GM18508 (cell line): ENCODE measurements at regions not wholly inside any gene's neighbourhood (a gene's known extent, or its start where the extent isn't known, plus 50 kb on each side); places are given as distances from the start of the nearest gene placed in this dataset.
A peak's percentile ranks its signal among the peaks of the same experiment; 100 is the strongest.

Experiments
- ATAC-seq: cut with Tn5 transposase; IDR thresholded peaks from one replicate; pipeline ENCODE4 v1.9.1; 2021; ENCODE audit warnings: moderate number of reproducible peaks; ENCODE audit not compliant: insufficient read depth, unreplicated experiment

DNA sequence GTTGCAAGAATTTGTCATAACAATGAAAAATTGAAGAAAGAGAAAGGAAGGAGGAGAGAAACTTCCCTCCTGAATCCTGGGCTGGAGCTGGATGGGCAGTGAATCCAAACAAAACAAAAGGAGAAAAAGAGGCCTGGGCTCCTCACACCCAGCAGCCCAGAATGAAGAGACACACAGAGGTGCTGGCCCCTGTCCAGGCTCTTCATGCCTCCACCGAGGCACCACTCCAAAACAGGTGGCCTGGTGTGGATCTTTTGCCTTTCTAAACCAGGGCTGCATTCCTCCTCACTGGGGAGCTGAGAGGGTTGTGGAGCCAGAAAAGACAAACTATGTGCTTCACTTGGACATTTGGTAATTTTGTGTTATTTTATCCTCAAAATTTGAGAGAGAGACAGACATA is 76.0 kb downstream of the FAM124B start:
- ATAC-seq = no peak

- no peak for ATAC-seq
Observed at GRCh38 chr2:224324604-224325003, 77.3 kb downstream of the FAM124B start.

GRCh38 chr2:224320660-224321059 is 81.2 kb downstream of the FAM124B start:
- no peak for ATAC-seq

GRCh38 chr2:224319750-224320149 is 82.2 kb downstream of the FAM124B start:
- ATAC-seq = no peak

GRCh38 chr2:224312741-224313140 is 89.2 kb downstream of the FAM124B start:
- no peak for ATAC-seq

DNA sequence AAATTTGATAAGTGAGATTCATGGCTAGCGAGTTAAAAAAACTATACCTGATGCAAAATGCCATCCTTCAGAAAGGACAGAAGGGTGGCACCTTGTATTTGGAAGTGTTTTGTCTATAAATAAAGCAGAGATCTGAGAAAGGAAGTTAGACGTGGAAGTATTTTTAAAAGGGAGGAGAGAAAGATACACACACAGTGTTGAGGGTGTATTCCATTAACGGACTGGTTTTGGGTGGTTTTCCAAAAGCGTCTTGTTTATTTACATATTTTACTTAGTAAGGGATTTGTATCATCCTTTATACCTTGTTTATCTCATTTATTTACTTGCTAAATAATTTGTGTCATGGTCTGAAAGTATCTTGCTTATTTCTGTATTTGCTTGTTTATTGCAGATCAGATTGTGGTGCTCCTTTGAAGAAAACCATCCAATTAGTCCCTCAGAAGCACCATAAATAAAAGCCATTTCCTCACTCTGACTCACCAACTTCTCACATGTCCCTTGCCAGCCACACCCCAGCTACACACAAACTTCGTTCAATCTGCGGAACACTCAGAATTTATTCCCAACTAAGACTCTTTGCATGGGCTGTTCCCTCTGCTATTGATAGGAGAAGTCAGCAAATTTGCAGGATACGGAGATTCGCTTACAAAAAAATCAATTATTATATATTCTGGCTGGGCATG is 90.8 kb downstream of the FAM124B start:
- no peak for ATAC-seq

DNA sequence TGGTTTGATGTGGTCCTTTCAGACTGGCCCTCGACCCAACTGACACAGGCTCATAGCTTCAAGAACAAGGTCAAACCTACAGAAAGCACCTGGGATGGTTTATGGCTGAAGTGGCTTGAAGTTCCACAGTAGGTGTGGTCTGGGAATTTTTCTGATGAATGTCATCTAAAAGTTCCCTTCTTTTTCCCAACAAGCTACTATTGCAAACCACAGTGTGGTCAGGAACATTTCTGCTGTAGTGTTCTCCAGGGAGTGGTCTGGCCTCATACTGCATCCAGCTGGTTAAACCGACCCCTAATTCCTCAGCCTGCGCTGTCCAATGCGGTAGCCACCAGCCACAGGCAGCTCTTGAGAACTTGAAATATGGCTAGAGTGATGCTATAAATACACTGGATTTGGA is 92.7 kb downstream of the FAM124B start:
- ATAC-seq = no peak

GRCh38 chr2:224308272-224308911 is 93.5 kb downstream of the FAM124B start:
- peak; percentile 85 for ATAC-seq

DNA sequence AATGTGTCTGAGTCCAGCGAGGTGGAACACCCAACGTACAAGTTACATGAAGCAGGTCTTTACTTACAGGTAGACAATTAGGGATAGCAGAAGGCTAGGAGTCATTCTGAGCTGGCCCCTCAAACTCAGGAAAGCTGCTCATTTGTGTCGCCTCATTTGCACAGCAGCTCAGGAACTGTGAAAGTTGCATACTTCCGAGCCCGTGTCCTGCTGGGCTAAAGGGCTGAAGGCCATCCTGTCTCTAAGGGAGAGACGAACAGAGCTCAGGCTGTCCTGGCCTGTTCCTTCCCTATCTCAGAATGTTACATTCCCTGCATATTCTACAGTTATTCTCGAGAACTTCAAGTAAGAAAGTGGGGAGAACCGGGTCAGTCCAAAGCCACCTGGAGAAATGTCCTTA is 99.0 kb downstream of the FAM124B start:
- no peak for ATAC-seq

- no peak for ATAC-seq
Observed at GRCh38 chr2:224293976-224294375, 107.9 kb downstream of the FAM124B start.

DNA sequence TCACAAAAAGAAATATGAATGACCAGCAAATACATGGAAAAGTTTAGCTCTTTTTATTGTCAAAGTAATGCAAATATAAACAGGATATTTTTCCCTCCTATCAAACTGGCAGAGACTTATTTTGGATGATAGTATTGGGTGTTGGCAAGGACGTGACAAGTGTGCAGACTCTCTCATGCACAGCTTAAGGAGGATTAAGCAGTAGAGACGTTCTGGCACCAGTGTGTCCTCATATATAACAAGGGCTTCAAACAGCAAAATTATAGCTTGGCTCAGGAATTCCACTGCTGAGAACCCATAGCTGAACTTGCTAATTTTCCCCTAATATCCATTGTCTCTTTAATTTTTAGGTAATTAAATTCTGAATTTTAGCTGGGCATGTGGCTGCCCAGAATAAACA is 114.4 kb downstream of the FAM124B start:
- ATAC-seq = no peak

GRCh38 chr2:224286923-224287322 is 115.0 kb downstream of the FAM124B start:
- ATAC-seq = no peak

GRCh38 chr2:224284134-224284946 is 117.6 kb downstream of the FAM124B start:
- no peak for ATAC-seq

GRCh38 chr2:224283466-224283965 is 118.4 kb downstream of the FAM124B start:
- ATAC-seq = no peak

- ATAC-seq = no peak
Observed at GRCh38 chr2:224281374-224281773, 120.5 kb downstream of the FAM124B start.

DNA sequence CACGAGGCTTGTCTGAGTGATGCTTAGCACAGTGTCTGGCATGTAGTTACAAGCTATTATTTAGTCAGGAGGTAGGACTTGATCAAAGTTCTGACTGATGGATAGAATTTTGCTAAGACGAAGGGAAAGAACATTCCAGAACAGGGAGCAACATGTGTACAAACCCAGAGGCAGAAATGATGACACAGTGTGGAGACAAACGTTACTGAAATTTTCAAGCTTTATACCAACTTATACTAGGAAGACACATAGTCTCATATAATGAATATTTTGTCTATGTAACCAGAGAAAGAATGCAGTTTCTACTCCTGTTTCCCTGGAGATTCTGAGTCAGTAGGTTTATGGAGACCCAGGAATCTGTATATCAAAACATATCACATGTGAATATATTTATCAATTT is 123.4 kb downstream of the FAM124B start:
- no peak for ATAC-seq

GRCh38 chr2:224276251-224276650 is 125.7 kb downstream of the FAM124B start:
- no peak for ATAC-seq

DNA sequence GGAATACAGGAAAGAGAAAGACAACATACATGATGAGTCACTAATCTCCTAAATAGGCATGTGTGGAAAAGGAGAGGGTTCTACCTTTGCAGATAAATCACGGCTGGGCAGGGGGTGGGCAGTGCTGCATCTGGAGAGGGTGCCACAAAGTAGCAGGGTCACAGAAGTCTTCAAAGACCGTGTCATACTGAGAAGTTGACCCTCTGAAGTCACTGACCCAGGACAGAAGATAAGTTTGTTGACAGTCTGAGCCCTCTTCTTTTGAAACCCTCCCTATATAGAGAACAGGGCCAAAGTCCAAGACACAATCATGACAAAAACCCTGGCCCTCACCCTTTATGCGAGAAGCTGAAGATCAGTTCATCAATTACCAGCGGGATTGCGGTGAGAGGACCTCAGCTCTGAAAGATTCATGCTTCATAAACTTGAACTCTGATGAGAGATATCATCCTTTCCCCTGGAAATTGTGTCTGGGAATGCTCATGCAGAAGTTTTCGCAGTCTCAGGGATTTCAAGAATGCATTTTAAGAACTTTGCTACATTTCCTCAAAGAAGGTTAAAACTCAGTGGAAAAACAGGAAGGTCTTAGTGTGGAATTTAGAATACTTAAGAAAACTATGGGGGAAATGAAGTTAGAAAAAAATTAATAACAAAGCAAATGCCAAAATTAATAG is 129.5 kb downstream of the FAM124B start:
- ATAC-seq = no peak

- ATAC-seq = no peak
Observed at GRCh38 chr2:224271617-224272236, 130.2 kb downstream of the FAM124B start.

DNA sequence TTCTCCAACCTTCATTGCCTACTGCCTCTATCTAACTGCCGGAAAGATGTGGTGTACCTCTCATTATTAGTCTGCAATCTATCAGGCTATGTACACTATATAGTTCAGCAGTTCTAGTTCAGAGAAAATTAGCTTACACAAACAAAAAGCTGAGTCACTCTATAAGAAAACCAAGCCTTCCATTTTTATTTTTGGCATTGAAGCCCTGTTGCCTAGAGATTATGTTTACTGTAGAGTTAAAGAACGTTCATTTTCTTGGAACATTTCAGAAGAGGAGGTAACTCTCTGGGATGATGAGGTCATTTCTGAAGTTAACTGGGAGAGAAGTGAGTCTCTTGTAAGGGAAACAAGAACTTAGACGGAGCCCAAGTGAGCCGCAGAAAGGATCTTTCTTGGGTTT is 133.5 kb downstream of the FAM124B start:
- no peak for ATAC-seq
